Spleen (tissue), 7 donors: ENCODE measurements at regions not wholly inside any gene's neighbourhood (a gene's known extent, or its start where the extent isn't known, plus 50 kb on each side); places are given as distances from the start of the nearest gene placed in this dataset.

ENCODE experiments used
- POLR2AphosphoS5 ChIP-seq, 3 donors: sonication (generic); formaldehyde crosslinking; IDR thresholded peaks; one replicate each; pipeline ENCODE4 v1.5.1; 2017; ENCODE audit warnings: antibody characterized with exemption in 3 of 3
- TF ChIP-seq, protein P1 (sequence below), 11 experiments: fragments of 200-600 bp in 7 of 11; fragments of 450-650 bp in 4 of 11; sonication (generic) in 4 of 11; IDR thresholded peaks in 8 of 11; conservative IDR thresholded peaks in 3 of 11; 1 replicate in 7 of 11; 2 replicates in 4 of 11; pipeline versions ENCODE4 v1.4.0 to v1.8.0; 2016 to 2021; ENCODE audit warnings: antibody characterized with exemption in 11 of 11, inconsistent platforms in 4 of 11, mild to moderate bottlenecking in 1 of 11
- donor health status: DM: no; HTN: no; CAD: no; lungs with moderate emphysema.
- donor health status: DM: no; HTN: no; CAD: no.
- donor health status: DM: no; HTN: no; CAD: no.

DNA sequence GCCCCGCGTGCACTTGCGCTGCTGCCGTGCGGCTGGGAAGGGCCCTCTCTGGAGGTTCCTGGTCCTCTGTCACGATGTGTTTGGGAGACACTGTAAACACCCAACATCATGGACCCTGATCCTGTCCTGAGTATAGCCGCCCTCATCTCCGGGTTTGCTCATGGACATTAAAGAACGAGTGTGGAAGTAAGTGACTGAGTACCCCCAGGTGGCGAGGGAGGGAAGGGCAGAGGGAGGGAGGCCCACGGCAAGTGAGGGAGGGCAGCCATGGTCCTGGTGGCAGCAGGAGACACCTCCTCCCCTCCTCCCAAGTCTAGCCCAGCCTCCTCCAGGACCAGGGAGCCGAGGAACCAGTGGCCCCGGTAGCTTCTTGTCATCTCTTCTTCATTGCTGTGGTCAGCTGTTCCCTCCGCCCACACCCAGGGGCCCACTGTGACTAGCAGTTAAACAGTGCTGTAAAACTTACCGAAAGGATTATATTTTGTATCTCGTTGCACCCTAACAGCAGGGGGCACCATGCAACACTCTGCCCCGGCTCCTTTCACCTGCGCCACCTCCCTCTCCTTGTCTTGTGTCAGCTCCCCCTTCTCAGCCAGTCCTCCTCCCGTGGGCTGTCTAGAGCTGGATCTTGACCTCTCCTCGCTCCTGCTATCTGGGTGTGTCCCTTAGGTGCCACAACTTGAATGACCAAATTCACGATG is 566.5 kb upstream of the B3GAT1 start:
- TF ChIP-seq, protein P1, sequence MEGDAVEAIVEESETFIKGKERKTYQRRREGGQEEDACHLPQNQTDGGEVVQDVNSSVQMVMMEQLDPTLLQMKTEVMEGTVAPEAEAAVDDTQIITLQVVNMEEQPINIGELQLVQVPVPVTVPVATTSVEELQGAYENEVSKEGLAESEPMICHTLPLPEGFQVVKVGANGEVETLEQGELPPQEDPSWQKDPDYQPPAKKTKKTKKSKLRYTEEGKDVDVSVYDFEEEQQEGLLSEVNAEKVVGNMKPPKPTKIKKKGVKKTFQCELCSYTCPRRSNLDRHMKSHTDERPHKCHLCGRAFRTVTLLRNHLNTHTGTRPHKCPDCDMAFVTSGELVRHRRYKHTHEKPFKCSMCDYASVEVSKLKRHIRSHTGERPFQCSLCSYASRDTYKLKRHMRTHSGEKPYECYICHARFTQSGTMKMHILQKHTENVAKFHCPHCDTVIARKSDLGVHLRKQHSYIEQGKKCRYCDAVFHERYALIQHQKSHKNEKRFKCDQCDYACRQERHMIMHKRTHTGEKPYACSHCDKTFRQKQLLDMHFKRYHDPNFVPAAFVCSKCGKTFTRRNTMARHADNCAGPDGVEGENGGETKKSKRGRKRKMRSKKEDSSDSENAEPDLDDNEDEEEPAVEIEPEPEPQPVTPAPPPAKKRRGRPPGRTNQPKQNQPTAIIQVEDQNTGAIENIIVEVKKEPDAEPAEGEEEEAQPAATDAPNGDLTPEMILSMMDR (IDR thresholded peaks at IDR 0.05 in 8 of 11, conservative IDR thresholded peaks at IDR 0.05 in 3 of 11): no peak
- no peak for TF ChIP-seq POLR2AphosphoS5 (IDR thresholded peaks at IDR 0.05)
